Right renal cortex interstitium (tissue), 3 donors: ENCODE measurements at regions not wholly inside any gene's neighbourhood (a gene's known extent, or its start where the extent isn't known, plus 50 kb on each side); places are given as distances from the start of the nearest gene placed in this dataset.
A peak's percentile ranks its signal among the peaks of the same experiment; 100 is the strongest.

Experiments used
- DNase-seq, 3 donors: peaks; one replicate each; pipeline ENCODE4 v3.0.0-alpha.2; 2013; ENCODE audit warnings: low read depth in 3 of 3, low spot score in 2 of 3

DNA sequence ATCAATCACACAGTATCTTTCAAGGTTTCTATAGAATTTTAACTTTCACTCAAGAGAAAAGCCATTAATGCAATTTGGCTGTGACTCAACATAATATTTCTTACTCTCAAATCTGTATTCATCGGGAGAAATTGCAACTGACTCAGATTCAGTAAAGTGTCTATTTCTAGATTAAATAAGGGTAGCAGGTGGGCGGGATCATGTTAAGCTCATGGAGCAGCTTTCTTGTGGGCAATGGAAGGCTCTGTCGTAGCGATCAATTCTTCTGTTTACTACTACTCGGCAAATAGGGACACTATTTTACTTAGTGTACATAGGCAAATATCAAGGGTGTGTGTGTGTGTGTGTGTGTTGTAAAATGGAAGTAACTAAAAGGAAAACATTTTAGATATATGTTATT is 423.6 kb upstream of the NEGR1 start:
- DNase-seq, result no peak

DNA sequence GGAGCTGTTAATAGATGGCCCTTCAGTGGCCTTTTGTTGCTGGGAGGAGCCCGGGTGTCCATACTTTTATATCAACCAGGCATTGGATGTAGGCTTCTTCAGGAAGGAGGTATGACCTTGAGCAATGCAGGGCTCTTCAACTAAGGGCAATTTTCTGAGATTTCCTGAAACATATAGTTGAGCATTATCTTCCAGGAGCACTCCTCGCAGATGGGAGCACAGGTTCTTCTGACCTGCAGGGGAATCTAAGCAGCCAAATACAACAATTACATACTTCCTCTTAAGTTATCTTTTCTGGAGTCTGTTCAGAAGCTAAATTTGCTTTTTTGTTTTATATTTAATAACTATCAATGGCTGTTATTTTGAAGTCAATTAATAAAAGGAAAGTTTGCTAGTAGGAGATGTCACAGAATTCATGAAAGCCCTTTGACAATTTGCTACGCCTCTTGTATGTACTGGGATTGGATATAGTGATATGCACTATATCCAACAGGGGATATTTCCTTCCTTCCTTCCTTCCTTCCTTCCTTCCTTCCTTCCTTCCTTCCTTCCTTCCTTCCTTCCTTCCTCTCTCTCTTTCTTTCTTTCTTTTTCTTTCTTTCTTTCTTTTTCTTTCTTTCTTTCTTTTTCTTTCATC is 422.6 kb upstream of the NEGR1 start:
- no peak for DNase-seq

DNA sequence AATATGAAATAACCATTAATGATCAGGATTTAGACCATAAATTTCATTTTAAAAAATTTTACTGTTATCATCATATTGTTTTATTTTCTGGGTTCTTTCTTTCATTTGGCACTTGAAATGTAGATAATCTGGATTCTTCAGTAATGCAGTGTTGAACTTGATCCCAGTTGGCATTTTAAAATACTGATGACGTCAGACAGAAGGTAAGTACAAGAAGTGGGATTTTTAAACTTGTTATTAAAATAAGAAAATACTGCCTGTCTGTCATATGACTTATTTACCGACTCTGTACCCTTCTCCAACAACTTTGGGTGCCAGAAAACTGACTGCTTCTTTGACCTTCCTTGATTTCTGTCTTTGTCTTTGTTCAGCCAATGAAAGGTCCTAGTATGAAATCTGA is 415.1 kb upstream of the NEGR1 start:
- DNase-seq, result no peak

DNA sequence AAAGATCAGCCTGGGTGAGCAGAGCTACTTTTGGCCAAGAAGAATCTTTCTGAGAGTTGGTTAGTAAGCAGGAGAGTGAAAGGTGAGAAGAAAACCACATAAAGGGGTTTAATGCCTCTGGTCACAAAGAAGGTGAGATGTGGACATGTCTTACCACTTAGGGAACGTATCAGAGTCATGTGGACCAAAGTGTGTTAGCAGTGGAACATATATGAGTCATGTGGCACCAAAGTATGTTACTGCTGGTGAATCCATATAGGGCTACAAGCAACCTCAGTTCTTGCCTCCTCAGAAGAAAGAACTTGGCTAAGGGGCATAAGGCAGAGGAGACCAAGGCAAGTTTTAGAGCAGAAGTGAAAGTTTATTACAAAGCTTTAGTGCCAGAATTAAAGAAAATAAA is 411.6 kb upstream of the NEGR1 start:
- DNase-seq, result no peak

GRCh38 chr1:72693376-72693775 is 411.0 kb upstream of the NEGR1 start:
- no peak for DNase-seq

GRCh38 chr1:72690871-72691270 is 408.5 kb upstream of the NEGR1 start:
- DNase-seq, result no peak

GRCh38 chr1:72678683-72679082 is 396.3 kb upstream of the NEGR1 start:
- DNase-seq, result no peak

DNA sequence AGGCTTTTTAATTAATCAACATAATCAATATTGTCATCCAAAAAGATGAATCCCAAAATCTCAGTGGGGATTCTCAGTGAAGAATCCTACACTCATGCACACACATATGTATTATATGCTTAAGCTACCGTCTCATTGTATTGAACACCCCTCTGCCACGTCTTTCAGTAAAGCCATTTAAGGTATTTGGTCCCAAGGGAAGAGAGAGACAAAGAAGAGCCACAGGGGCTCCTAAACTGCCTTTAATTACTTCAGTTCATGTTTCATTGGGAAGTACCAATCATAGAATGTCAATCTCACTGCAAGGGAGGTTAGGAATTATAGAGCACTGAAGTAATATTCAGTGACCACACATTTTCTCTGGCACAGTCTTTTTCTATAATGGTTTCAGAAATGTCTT is 388.6 kb upstream of the NEGR1 start:
- DNase-seq, result no peak

DNA sequence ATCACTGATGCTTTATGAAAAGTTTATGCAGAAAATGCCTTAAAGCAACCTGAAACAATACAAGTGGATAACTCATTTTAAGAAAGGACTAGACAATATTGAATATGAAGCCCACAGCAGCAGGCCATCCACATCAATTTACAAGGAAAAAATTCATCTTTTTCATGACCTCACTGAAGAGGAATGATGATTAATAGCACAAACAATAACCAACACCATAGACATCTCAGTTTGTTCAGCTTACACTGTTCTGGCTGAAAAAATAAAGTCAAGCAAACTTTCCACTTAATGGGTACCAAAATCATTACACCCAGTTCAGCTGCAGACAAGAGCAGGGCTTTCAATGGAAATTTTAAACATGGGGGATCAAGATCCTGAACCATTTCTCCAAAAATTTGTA is 380.6 kb upstream of the NEGR1 start:
- DNase-seq, result no peak

- DNase-seq, result no peak
Observed at GRCh38 chr1:72650843-72651435, 368.6 kb upstream of the NEGR1 start.

- no peak for DNase-seq
Observed at GRCh38 chr1:72649991-72650390, 367.7 kb upstream of the NEGR1 start.

- DNase-seq, result no peak
Observed at GRCh38 chr1:72649211-72649888, 367.0 kb upstream of the NEGR1 start.

DNA sequence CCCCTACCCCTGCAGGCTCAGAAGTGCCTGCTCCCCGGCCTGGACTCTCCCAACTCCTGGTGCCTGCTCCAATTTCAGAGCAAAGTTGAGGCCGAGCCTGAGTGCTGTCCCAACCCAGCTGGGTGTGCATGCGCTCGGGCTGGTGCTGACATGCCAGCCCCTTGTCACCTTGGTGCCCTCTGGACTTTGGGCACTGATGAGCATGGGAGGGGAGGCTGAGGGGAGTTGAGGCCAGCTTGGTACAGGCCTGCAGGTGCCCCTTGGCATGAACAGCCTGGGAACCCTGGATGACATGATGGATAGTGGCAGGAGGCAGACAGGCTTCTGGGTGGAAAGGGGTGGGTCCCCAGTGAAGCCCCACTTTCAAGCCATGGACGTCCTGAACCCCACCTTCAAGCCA is 366.1 kb upstream of the NEGR1 start:
- DNase-seq, result no peak

DNA sequence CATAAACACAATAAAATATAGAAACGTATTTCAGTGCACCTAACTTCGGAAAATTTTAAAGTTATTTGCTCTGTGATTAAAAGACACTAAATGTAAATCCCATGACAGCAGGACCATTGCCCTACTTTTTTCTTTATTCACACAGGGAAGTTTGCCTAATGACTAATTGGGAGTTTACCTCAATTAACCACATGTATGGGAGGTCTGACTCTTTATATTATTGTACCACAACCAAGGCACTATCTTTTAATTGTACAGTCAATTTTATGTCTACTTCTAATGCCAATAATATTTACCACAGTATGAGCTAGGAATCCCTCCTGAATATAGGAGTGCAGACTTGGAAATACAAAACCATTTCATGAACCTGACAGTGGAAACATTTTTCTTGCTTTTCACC is 360.8 kb upstream of the NEGR1 start:
- DNase-seq, result no peak

- no peak for DNase-seq
Observed at GRCh38 chr1:72637593-72637992, 355.3 kb upstream of the NEGR1 start.

GRCh38 chr1:72636631-72637030 is 354.3 kb upstream of the NEGR1 start:
- DNase-seq, result no peak

DNA sequence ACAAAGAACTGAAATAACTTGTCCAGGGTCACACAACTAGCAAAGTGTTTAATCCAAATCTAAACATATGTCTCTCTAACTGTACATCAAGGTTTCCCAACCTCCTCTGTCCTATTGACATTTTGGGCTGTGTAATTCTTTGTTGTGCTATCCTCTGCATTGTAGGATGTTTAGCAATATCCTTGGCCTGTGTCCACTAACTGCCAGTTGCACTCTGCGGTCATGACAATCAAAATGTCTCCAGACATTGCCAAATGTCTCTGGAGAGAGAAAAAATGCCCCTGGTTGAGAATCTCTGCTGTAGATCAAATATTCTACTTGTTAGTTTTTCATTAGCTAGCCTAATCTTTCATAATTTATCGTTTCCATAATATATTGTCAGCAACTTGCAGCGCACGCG is 353.4 kb upstream of the NEGR1 start:
- no peak for DNase-seq

GRCh38 chr1:72634946-72635345 is 352.6 kb upstream of the NEGR1 start:
- DNase-seq, result no peak

- no peak for DNase-seq
Observed at GRCh38 chr1:72631449-72631848, 349.1 kb upstream of the NEGR1 start.

DNA sequence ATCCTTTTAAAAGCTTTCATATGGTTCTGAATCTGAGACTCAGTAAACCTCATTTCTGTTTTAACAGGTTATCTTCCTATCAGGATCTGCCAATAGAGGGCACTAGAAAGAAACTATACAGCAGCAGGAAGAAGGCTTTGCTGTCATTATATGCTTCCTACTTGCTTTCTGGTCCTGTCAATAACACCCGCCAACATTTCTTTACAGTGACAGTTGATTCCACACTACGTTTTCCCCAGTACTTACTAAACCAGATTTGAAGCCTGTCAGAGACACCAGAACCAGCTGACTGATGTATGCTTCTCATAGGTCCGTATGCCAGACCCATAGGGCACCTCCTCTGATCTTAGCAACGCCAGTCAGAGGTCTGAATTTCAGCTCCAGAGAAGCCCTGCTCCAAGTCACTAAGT is 341.0 kb upstream of the NEGR1 start:
- peak; percentile 16 to 29 (median 18) for DNase-seq

DNA sequence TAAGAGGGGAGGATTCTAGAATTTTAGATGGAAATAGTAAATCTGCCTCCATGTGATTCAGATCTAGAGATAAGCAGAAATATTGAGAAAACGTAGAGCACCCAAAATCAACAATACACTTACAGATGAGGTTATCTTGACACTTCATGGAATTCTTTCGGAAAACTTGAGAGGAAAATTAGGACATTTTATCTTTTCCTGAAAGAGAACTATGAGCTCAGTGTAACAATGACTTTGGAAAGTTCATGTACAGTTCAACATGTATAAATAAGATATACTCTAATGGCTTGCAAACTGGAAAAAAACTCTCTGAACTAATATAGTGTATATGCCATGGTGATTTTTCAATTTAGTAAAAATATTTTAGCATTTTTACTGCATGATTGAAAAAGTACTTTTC is 338.1 kb upstream of the NEGR1 start:
- no peak for DNase-seq

DNA sequence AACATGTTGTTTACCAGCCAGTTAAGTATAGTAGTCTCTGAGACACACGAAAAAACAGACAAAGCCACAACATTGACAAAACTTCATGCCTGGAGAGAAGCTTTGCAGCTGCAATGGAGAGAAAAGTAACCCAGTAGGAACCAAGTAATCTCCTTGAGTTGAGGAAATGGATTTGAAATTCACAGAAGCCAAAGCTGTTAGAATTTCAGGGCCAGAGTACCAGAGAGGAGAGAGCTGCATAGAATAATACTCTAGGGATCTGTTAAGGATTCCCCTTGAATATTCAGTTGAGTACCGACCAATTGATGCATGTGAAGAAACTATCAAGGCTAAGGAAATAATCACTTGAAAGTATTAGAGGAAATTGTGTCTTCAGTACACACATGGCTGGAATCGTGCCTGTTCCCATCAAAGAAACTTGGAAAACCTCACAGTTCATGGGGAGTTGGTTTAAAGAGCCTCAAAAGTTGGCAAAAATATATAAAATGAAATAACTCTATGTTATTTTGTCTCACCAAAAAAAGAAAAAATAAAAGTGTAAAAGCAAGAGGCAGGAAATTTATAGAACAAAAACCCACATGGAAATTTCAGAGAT is 324.0 kb upstream of the NEGR1 start:
- DNase-seq, result no peak
